ENCODE measurements at regions not wholly inside any gene's neighbourhood (a gene's known extent, or its start where the extent isn't known, plus 50 kb on each side); places are given as distances from the start of the nearest gene placed in this dataset.

DNA sequence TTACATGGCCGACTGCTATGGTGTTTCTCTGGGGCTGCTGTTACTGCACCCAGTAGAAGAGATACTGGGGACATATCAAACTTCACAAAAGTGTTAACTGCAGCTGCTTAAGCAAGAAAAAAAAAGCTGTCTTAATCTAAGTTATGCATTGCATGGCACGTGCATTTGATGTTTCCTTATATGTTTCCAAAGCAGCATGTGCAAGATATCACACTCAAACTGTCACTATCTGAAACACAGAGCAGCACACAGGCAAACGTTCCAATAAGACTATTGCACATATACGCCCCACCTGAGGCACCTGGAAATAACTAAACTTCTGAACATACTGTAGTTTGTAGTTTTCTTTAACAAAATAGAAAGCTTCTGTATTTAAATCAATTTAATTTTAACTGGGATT, 671.4 kb upstream of the ADGRL2 start:
- TF ChIP-seq EGR1 (IDR thresholded peaks at IDR 0.05; ENCODE audit: low read depth in 2 of 2) (no peak), CTCF (IDR thresholded peaks at IDR 0.05; ENCODE audit: low read depth, low read length, missing input control) (no peak), HNF4A (conservative IDR thresholded peaks at IDR 0.05) (no peak), YY1 (IDR thresholded peaks at IDR 0.05) (no peak), JUND (IDR thresholded peaks at IDR 0.05) (no peak), REST (IDR thresholded peaks at IDR 0.05) (no peak), MAX (IDR thresholded peaks at IDR 0.05) (no peak)
- TF ChIP-seq, protein P1, sequence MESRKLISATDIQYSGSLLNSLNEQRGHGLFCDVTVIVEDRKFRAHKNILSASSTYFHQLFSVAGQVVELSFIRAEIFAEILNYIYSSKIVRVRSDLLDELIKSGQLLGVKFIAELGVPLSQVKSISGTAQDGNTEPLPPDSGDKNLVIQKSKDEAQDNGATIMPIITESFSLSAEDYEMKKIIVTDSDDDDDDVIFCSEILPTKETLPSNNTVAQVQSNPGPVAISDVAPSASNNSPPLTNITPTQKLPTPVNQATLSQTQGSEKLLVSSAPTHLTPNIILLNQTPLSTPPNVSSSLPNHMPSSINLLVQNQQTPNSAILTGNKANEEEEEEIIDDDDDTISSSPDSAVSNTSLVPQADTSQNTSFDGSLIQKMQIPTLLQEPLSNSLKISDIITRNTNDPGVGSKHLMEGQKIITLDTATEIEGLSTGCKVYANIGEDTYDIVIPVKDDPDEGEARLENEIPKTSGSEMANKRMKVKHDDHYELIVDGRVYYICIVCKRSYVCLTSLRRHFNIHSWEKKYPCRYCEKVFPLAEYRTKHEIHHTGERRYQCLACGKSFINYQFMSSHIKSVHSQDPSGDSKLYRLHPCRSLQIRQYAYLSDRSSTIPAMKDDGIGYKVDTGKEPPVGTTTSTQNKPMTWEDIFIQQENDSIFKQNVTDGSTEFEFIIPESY (IDR thresholded peaks at IDR 0.05), result no peak

Measured in liver (tissue), 3 donors.